HL-60/S4 (cell line): ENCODE measurements at regions not wholly inside any gene's neighbourhood (a gene's known extent, or its start where the extent isn't known, plus 50 kb on each side); places are given as distances from the start of the nearest gene placed in this dataset.
"Not testable (repeated sequence)": the region's sequence is repeated elsewhere in the genome, so short reads cannot be mapped to it uniquely, and the experiment has no call there.

ENCODE experiments used
- in situ Hi-C: fragments of 300-500 bp; cut with MboI; formaldehyde crosslinking; loops from 2 replicates; pipeline ENCODE4 v1.14.3; 2022; ENCODE audit warnings: low sequenced_read_pairs

DNA sequence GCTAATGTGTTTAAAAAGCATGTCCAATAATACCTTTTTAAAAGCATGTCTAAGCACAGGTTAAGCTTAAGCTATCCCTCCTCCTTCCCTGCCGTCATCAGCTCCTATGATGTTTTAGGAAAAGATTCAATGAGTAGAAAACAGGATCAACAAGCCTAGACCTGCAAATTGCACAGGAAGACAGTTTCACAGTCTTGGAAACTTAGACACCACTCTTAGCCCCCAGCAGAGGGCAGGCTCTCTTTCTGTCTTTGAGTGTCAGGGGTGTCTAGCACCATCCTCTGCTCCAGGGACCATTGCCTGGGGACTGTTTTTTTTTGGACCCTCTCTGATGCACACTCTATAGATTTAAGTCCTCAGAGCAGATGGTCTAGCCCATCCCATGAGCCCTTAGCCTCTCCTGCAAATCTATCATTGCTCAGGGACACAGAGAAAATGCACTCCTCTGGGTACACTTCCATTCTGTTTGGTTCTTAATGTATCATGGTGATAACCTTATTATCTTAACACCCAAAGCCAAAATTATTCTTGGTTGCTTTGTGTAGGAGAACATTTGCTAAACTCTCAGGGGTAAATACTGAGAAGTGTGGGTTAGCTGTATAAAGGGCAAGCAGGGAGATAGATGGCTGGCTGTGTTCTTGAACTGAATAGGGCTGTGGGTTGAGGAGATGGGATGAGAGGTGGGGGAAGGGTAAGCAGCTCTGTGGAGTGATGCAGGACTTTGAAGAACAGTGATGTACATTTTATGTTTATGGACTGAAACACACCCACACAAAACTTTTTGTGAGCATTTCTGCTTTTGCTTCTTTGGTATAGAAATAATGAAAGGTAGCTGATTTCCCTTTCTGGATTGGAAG, 259.9 kb upstream of the DDHD1 start:
- in situ Hi-C loops = no loop called here

DNA sequence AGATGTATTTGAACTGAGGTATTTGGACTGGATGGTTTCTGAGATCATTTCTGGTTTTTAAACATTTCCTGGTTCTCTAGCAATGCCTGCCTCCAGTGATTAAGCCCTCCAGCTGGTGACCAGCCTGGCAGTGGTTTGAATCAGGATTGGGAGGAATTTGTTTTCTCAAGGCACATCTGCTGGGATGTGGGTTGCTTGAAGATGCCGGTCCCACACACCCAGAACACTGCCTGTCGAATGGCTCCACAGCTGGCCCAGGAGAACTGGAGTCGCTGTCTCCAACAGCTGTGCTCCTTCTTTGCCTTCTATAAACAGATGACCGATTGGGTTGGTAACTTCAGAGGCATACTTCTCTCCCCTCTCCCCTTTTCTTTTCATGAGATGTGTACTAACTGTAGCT, 258.0 kb upstream of the DDHD1 start:
- in situ Hi-C loops = no loop called here

DNA sequence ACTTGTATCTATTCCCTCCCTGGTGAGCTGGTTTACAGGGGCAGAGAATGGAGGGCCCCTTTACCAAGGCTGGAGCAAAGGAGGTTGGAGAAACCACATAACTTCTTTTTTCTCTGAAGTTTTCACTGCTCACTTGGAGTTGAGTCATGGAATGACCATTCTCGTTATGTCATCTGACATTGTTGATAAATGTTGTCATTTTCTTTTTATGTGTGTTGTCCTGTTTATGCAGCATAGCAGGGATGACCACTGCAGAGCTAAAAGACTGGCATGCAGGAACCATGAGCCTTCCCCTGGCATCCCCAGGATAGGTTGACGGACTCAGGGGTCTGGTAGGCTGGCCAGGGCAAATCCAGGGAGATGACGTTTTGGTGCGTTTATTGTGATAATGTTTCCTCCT, 256.8 kb upstream of the DDHD1 start:
- in situ Hi-C loops = no loop called here

DNA sequence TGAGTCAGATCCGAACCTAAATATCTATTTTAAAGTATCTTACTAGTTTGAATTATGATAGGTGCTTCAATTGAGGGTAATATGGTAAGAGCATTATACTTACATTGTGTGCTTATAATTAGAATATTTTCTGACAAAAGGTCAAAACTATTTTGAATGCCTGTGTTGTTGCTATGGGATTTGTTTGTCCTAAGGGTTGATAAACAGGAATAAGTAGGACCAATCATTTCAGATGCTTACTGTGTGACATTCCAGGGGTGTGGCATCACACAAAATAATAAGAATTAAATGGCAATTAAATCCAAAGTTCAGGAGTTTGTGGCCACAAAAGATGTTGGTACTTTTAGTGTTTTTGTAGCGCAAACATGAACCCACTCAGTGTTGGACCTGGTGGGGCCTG, 256.2 kb upstream of the DDHD1 start:
- in situ Hi-C loops = no loop called here

DNA sequence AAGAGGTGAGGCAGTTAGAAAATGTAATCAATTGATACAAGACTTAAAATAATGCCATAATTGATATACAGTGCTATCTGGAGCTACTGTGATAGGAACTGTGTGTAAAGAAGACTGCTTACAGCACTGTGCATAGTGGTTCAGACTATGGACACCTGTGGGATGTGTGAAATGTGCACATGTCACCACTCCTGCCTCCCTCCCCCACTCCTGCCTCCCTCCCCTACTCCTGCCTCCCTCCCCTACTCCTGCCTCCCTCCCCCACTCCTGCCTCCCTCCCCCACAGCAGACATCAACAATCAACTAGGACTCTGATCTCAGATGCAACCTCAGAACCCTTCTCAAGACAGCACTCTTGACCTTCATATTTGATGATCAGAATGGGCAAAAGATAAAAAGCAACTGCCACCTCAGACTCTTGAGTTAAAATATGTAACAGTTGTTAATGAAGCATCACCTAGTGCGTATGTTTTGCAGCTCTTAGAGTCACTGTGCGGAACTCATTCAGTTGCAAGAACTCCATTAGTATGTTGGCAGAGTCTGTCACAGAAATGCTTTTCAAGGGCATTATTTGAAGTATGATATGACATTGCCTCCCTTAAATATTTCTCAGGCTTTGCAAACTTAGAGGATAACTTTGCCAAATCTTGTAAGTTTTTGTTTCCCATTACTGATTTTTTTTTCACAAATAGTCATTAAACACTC, 255.2 kb upstream of the DDHD1 start:
- in situ Hi-C loops = no loop called here

DNA sequence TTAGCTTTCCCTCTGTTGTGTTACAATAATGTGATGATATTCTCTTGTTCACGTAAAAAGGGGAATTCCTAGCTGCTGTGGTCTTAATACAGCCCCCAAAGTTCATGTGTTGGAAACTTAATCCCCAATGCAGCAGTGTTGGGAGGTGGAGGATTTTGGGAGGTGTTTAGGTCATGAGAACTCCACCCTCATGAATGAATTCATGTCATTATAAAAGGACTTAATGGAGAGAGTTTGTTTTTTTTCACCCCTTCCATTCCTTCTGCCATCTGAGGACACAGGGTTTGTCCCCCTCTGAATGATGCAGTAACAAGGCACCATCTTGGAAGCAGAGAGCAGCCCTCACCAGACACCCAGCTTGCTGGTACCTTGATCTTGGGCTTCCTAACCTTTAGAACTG, 253.4 kb upstream of the DDHD1 start:
- in situ Hi-C loops = no loop called here

DNA sequence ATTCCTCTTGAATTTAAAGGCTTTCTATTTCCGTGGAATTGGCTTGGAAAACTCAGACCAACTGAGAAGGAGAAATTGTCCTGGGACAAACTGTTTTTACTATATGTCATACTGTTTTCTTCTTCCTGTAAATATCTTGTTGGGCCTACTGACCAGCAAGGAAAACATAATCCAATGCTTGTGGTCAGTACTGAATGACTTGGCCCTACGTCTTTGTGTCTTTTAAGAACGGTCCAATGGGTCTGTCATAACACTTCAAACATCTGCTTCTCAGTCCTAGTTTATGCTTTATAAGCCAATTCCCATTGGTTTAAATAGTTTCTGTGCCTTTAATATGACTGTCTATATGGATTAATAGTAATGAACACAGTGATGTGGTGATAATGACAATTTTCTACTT, 248.5 kb upstream of the DDHD1 start:
- in situ Hi-C loops = no loop called here

DNA sequence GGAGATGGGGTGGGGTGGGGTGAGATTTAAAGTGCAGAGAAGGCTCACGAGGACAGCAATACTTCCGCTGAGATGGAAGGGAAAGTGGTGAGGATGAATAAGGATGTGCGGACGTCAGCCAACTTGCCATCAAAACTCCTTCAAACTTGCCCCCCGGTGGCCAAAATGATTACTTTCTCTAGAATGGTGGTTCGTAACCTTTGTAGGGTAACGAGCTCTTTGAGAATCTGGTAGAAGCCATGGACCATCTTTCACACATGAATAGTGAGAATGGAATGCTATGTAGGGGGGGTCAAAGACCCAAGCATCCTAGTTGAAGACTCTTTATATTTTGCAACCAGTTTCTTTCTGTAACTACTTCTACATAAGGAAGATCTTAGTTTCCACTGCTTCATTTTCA, 245.9 kb upstream of the DDHD1 start:
- in situ Hi-C loops = no loop called here

DNA sequence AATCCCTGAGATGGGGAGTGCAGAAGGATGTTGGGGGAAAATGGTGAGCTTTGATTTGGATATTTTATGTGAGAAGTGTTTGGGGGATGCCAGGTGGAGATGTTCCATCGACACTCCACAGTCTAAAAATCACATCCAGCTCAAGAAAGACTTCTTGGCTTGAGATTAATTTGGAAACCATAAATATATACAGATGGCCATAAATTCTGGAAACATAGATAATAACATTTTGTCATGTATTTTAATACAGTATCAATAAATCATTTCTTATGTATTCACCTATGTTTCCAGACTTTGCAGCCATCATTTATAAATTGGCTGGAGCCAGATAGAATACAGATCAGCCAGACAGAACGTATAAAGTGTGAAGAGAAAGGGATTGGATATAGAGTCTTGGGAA, 245.5 kb upstream of the DDHD1 start:
- in situ Hi-C loops = no loop called here

DNA sequence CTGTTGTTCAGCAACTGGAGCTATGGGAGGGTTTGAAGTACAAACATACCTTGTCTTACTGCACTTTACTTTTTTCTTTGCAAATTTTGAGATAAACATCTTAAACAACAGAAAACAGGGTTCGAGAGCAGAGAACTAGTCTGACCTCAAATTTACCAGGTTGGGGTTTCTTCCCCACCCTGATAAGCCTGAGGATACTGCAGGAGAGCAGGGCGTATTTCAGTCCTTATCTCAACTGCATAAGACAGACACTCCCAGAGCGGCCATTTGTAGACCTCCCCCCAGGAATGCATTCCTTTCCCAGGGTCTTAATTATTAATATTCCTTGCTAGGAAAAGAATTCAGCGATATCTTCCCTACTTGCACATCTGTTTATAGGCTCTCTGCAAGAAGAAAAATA, 242.1 kb upstream of the DDHD1 start:
- in situ Hi-C loops = not testable (repeated sequence)

DNA sequence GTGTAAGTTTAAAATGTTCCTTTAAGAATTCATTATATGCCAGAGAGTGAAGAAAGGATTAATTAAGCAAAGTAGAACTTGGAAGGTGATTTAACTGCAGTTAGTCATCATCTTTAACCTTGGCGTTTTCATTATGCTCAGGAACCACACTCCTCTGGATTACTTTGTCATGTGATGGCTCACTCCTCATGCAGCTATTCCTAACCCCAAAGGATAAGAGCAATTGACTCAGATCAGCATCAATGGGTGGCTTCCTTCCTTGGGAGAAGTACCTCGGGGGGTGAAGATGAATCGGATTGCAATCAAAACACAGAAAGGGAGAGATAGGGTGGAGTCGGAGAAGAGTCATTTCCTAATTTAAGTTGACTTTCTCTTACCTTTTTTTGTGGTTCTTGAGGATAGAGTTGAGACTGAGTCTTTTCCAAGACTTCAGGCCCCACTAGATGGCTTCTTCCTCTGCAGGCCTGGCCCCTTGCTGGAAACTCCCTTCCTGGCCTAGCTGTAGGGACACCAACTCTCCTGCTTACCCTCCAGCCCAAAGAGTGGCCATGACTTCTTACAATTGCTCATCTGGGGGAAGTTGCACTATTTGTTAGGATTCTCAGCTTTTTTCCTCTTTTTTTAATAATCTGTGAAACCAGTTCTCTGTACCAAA, 238.6 kb upstream of the DDHD1 start:
- in situ Hi-C loops = no loop called here

DNA sequence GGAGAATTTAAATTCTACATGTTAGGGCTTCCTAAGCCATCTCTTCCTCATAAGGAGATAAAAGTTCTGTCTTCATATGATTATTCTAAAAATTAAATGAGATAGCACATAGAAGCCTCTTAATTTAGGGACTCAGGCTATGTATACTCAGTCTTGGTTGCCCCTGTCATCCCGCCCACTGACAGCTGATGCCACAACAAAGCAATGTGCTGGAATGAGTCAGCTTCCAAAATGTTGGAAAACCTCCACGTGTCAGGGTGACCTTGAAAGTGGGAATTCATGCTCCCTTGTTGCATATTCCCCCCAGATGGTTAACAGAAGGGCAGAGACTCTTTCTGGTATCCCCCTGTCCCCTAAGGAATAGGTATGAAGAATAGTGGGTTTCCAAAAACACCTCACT, 238.0 kb upstream of the DDHD1 start:
- in situ Hi-C loops = no loop called here

DNA sequence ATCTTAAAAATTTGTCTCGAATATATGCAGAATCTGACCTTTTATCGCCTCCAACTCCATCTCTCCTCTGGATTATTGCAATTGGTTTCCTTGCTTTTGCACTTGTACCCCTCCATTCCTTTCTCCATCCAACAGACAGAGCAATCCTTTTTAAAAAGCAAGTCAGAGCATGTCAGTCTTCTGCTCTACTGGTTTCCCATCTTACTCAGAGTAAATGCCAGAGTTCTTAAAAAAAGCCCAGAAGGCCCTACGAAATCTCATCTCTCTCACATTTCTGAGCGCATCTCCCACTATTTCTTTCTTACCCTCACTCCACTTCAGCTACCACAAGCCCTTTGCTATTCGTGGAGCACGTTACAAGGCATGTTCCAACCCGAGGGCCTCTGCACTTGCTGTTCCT, 236.9 kb upstream of the DDHD1 start:
- in situ Hi-C loops = no loop called here

DNA sequence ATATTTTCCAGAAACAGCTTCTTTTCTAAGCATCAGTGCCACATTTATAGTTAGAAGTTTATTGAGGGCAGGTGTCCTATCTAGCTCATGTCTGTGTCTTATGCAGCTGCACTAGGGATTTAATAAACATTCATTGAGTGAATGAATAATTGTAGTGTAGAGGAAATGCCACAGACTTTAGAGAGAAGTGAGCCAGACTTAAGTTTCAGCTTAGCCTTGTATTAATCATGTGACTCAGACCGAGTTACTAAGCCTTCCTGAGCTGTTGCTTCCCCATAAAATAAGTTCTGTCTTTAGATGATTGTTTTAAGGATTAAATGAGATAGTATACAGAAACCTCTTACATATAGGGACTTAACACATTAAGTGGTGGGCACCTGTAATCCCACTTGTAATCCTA, 236.1 kb upstream of the DDHD1 start:
- in situ Hi-C loops = no loop called here

DNA sequence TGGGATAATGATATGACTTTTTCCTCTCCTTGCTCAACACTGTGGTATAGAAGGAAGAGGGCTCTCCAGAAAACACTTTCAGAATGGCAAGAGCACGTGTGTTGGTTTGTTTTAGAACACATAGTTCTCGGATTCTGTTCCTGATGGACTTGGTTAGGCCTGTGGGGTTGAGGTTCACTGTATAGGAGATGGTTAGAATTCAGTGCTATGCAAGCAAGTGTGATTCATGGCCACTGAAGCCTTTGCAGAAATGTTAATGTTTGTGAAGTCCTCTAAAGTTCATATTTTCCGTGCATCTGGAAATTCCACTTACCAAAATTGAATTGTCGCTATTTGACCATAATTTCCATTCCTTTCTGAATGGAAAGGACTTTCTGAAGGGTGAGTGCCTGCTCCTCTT, 233.2 kb upstream of the DDHD1 start:
- in situ Hi-C loops = no loop called here

DNA sequence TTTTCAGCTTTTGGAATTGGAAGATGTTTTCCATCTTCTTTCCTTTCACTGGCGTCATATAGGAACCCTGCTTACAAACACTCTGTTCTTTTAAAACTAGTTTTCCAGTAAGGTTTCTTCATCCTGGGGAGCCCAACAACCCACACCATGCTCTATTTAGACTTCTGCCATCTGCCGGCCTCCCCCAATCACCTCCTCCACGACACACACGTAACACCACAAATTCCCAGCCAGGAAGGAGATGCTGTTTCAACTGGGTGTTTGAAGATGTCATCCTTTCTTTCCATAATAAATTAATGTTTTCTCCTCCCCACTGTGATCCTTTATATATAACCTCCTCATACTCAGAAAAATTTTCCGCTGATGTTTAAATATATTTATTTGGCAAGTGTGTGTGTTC, 231.4 kb upstream of the DDHD1 start:
- in situ Hi-C loops = no loop called here

DNA sequence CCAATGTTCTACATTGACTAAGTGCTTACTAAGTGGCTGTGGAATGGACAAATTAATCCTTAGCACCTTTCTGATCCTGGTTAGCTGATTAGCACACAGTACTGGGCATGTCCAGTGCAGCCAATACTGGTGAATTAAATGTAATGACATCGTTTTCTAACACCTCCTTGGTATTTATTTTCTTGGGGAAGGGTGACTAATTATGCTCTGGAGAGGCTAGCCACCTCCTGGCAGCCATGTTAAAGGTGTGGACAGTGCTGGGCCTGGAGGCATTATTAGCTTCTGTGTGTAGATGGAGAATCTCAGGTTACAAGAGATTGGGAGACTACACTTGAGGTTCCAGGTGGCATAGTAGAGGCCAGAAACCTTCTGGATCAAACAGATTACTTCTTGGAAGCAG, 230.9 kb upstream of the DDHD1 start:
- in situ Hi-C loops = no loop called here

DNA sequence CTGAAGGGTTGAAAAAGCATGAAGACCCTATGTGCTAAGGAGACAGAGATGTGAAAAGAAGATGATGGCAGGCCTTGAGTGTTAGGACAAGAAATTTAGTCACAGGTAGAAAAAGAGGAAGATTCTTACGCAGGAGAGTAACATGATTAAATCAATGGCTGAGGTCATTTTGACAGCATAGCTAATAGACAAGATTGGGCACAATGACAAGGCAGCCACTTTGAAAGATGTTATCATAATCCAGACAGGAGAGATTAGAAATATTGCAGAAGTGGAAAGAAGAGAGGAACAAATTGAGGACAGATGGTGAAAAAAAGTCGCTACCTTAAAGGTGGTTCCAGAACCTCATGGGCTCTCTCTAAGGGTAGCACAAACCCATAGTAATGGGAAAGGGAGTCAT, 228.8 kb upstream of the DDHD1 start:
- in situ Hi-C loops = no loop called here

DNA sequence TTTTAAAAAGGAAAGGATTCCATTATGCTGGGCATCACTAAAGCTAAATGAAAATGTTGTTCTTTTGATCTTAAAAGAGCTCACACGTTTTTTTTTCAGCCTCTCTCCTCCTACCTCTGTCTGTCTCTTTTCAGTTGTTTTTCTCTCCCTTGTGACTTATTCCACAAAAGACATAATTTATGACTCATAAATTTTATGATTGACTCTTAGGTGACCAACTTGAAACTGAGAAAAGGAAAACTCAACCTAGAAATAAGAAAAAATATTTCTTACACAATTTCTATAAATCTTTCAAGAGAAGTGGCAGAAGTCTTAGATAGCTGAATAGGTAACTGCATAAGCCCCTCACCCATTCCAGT, 227.7 kb upstream of the DDHD1 start:
- in situ Hi-C loops = no loop called here

DNA sequence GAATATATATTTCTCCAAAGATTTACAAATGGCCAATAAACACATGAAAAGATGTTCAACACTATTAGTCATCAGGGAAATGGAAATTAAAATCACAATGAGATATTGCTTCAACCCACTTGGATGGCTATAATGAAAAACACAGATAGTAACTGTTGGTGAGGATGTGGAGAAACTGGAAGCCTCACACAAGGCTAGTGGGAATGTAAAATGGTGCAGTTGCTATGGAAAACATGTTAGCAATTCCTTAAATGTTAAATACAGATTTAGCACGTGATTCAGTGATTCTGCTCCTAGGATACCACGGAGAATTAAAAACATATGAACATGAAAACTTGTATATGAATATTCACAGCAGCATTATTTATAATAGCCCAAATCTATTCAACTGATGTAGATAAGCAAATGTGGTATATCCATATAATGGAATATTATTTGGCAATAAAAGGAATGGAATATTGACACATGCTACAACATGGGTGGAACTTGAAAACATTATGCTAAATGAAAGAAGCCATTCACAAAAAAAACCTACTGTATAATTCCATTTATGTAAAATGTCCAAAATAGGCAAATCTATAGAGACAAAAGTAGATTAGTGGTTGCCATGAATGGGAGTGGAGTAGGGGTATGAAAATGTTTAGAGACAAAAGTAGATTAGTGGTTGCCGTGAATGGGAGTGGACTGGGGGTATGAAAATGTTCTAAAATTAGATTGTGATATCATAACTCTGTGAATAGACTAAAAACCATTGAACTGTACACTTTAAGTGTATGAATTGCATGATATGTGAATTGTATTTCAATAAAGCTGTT, 227.1 kb upstream of the DDHD1 start:
- in situ Hi-C loops = no loop called here

DNA sequence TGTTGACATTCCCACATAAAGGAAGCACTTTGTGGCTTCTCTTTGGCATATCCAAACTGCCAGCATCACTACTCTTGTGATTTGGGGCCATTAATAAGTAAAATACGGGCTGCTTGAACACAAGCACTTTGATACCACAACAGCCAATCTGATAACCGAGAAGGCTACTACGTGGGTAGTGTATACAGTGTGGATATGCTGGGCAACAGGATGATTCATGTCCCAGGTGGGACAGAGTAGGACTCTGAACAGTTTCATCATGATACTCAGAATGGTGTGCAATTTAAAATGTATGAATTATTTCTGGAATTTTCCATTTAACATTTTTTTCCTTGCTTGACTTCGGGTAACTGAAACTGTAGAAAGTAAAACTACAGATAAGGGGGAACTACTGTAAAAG, 225.0 kb upstream of the DDHD1 start:
- in situ Hi-C loops = no loop called here
